ENCODE measurements at regions not wholly inside any gene's neighbourhood (a gene's known extent, or its start where the extent isn't known, plus 50 kb on each side); places are given as distances from the start of the nearest gene placed in this dataset.
A peak's percentile ranks its signal among the peaks of the same experiment; 100 is the strongest.

DNA sequence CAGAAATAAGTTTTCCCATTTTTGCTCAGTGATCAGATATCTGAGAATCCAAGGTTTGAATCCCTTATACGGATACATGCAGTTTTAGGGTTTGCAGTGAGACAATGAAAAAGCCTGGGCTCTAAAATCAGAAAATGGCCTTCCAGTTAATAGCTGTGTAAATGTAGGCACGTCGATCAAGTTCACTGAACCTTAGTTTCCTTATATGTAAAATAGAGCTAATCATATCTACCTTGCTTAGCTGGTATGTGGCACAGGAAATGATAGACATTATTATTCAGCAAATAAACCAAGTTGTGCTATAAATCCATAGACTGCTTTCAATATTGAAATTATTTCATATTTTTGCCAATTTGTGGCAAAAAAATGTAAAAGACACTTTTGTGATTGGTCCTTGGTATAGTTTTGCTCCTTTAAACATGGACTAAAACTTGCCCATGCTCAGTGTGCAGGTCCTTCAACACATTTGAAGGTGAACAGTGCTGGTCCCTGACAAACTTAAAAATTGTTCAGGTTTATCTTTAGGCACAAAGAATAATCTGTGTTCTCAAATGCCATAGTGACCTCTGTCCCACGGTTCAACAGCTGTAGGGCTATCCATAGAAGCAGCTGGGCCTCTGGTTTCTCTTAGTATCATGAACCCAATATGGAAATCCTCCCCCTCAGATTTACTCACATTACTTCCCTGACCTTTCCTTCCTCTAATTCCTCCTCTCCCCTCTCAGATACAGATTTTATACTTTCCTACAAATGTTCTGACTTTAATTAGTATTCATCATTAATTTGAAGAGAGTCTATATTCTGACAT, 51.0 kb downstream of the CCDC54 start:
- H3K9me3 Mint-ChIP-seq (ENCODE audit: low read depth), result no peaks in the 10 kb centered on the region
- intact Hi-C loops (cut with DNase I, micrococcal nuclease), result loop anchor here in 1 of 2 experiments (2.0 kb wide), 1 partner anchor 191 kb away; no protein-coding TSS in a partner anchor
- POLR2A ChIA-PET, result interaction anchor here (0.6 kb wide), 1 partner anchor 1270 kb away, joined by 5 read pairs; no protein-coding TSS in a partner anchor

DNA sequence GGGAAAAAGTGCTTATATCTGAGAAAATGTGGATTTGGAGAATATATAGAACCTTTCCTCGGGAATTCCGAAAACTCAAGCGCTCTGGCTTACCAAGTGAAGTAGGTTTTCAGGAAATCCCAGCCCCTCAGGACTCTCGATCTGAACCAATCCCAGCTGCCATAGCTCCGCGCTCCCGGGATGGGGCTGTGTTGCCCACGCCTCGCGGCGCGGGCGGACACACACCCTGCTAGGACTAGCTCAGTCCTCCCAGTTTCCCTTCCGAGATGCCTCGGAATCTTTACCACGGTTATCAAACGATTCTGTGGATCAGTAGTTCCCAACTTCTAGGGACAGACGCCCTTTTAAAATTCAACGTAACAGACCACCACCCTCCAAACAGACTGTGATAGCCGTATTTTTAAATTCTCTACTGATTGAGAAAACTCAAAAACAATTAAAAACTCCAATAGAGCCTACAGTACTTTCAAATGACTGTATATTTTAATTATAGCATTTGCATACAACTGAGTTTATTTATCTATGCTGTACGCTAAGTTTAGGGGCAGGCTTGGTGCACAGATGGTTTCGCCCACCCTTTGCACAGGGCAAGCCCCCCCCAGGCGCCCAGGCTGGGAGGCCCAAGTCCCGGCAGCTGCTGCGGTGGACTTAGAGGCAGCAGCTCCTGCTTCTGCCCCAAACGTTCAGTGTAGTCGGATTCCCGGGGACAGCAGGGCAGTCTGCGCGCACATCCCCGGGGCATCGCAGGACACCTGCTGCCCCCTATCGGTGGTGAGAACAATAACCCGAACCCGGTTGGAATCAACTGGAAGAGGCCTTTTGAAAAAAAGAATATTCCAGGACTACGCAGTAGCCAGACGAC, 52.3 kb downstream of the CCDC54 start:
- H3K4me3 Mint-ChIP-seq, result peak overlapping the region; percentile 68
- POLR2A ChIA-PET, result no interaction called here
- H3K4me1 Mint-ChIP-seq, result peaks cover 20% of the 10 kb centered on the region
- intact Hi-C loops (cut with DNase I, micrococcal nuclease), result loop anchor here (1.0 to 5.0 kb wide), 4 partner anchors 93 to 313 kb away; partner anchors contain the start of gene BBX (in 1 of the 2)
- no peaks in the 10 kb centered on the region for H3K9me3 Mint-ChIP-seq (ENCODE audit: low read depth)
- peaks cover 3% of the 10 kb centered on the region for H3K27me3 Mint-ChIP-seq
- DNase-seq (peak; percentile 77), ATAC-seq (peak; percentile 74)
- no peaks in the 10 kb centered on the region for H3K36me3 Mint-ChIP-seq (ENCODE audit: low read depth)
- H3K27ac Mint-ChIP-seq, result no peak overlapping the region
- CTCF ChIA-PET, result interaction anchor here (0.6 to 5.2 kb wide), 27 partner anchors 9 to 696 kb away, joined by 3 to 32 read pairs (median 3); no protein-coding TSS in a partner anchor

More for the DNA sequence above, 51.0 kb downstream of the CCDC54 start:
- H3K27me3 Mint-ChIP-seq, result peaks cover 3% of the 10 kb centered on the region
- H3K27ac Mint-ChIP-seq, result no peak overlapping the region
- DNase-seq (no peak), ATAC-seq (no peak)
- CTCF ChIA-PET, result interaction anchor here (0.7 to 5.2 kb wide), 13 partner anchors 8 to 191 kb away, joined by 3 to 32 read pairs (median 4); partner anchors contain the start of gene BBX
- H3K4me1 Mint-ChIP-seq, result peaks cover 20% of the 10 kb centered on the region
- H3K36me3 Mint-ChIP-seq (ENCODE audit: low read depth), result no peaks in the 10 kb centered on the region
- no peak overlapping the region for H3K4me3 Mint-ChIP-seq

DNA sequence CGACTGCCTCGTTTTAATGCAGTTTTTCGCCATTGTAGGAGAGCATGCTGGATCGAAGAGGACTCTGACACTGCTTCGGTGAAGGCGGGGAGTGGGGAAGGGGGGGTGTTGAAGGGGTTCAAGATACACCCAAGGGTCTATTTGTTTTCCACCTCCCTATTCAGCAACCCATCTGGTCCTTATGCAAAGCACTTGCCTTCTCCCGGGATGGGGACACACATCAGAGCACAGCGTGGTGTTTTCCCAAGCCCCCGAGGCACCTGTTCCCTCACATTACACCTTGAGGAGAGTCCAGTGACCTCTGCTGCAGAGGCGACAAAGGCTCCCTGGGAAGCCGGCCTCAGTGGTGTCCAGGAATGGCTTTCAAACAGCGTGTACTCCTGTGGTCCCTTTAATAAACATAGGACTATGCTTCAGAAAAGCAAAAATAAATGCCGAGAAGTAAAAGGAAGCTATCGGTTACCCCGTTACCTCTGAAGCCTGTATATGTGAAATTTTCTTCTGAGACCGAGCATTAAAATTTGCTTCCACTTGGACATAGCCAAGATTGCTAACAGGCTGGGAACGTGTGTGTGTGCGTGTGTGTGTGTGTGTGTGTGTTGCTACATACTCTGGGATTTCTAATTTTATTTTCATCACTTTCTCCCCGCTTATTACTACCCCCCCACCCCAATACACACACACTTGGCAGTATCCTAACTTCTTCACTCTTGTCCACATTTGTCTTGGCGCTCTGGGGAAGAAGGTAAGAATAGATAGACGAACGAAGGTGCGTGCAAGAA, 53.2 kb downstream of the CCDC54 start:
- ChIA-PET CTCF (interaction anchor here (0.6 to 5.2 kb wide), 21 partner anchors 10 to 726 kb away, joined by 3 to 32 read pairs (median 3); no protein-coding TSS in a partner anchor), POLR2A (no interaction called here)
- Mint-ChIP-seq H3K9me3 (ENCODE audit: low read depth) (no peaks in the 10 kb centered on the region), H3K36me3 (ENCODE audit: low read depth) (no peaks in the 10 kb centered on the region), H3K27ac (peak overlapping the region; percentile 51), H3K27me3 (peaks cover 3% of the 10 kb centered on the region), H3K4me3 (peak overlapping the region; percentile 68), H3K4me1 (peaks cover 20% of the 10 kb centered on the region)
- ATAC-seq (peak; percentile 8), DNase-seq (no peak)
- intact Hi-C loops (cut with DNase I, micrococcal nuclease), result loop anchor here (1.0 to 5.0 kb wide), 3 partner anchors 92 to 312 kb away; partner anchors contain the start of gene BBX (in 1 of the 2)

GRCh38 chr3:107430996-107431245, 53.7 kb downstream of the CCDC54 start:
- no peaks in the 10 kb centered on the region for H3K9me3 Mint-ChIP-seq (ENCODE audit: low read depth)
- DNase-seq, result peak; percentile 60

GRCh38 chr3:107431246-107432012, 54.2 kb downstream of the CCDC54 start:
- CTCF ChIA-PET, result interaction anchor here (0.8 to 5.2 kb wide), 7 partner anchors 11 to 725 kb away, joined by 3 to 32 read pairs (median 6); no protein-coding TSS in a partner anchor
- Mint-ChIP-seq H3K9me3 (ENCODE audit: low read depth) (no peaks in the 10 kb centered on the region), H3K27ac (peak overlapping the region; percentile 87), H3K4me3 (peak overlapping the region; percentile 77), H3K27me3 (peaks cover 3% of the 10 kb centered on the region), H3K36me3 (ENCODE audit: low read depth) (no peaks in the 10 kb centered on the region), H3K4me1 (peaks cover 20% of the 10 kb centered on the region)
- ATAC-seq (peak; percentile 67), DNase-seq (peak; percentile 68)
- intact Hi-C loops (cut with DNase I, micrococcal nuclease), result loop anchor here (1.0 to 5.0 kb wide), 4 partner anchors 91 to 311 kb away; partner anchors contain the start of gene BBX (in 2 of the 2)
- POLR2A ChIA-PET, result no interaction called here

More at GRCh38 chr3:107430996-107431245, 53.7 kb downstream of the CCDC54 start:
- Mint-ChIP-seq H3K27ac (peak overlapping the region; percentile 51), H3K4me1 (peaks cover 20% of the 10 kb centered on the region), H3K27me3 (peaks cover 3% of the 10 kb centered on the region), H3K36me3 (ENCODE audit: low read depth) (no peaks in the 10 kb centered on the region), H3K4me3 (peak overlapping the region; percentile 68)
- ATAC-seq, result peak; percentile 30
- CTCF ChIA-PET, result interaction anchor here (0.6 to 5.2 kb wide), 11 partner anchors 10 to 726 kb away, joined by 3 to 32 read pairs (median 3); no protein-coding TSS in a partner anchor
- POLR2A ChIA-PET, result no interaction called here
- intact Hi-C loops (cut with DNase I, micrococcal nuclease), result loop anchor here (1.0 to 5.0 kb wide), 5 partner anchors 91 to 311 kb away; partner anchors contain the start of gene BBX (in 2 of the 2)

DNA sequence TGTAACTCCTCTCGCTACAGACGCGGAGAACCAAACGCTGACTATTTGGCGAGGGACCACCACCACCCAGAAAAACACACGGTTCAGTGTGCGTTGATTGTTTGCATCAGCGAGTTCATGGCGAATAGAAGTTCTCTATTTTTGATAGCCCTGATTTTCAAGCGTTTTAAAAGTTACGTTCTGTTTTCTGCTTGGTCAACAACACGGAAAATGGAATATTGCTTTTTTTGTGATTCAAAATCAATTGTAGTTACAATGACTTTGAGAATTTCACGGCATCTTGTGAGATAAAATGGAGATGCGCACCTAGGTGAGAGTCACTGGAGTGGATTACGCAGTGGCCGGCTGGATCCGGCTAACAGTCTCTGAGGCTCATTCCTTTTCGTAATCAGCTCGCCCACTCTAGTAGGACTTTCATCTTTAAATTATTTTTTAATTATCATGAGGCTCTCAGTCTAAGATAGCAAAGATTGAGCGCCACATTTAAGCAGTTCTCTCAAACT, 54.8 kb downstream of the CCDC54 start:
- H3K27ac Mint-ChIP-seq, result peak overlapping the region; percentile 87
- DNase-seq, result peak; percentile 26
- CTCF ChIA-PET, result interaction anchor here (1.8 kb wide), 1 partner anchor 160 kb away, joined by 6 read pairs; no protein-coding TSS in a partner anchor
- H3K9me3 Mint-ChIP-seq (ENCODE audit: low read depth), result no peaks in the 10 kb centered on the region
- intact Hi-C loops (cut with DNase I, micrococcal nuclease), result loop anchor here in 1 of 2 experiments (5.0 kb wide), 1 partner anchor 310 kb away; no protein-coding TSS in a partner anchor
- H3K4me1 Mint-ChIP-seq, result peaks cover 20% of the 10 kb centered on the region
- ATAC-seq, result no peak
- peak overlapping the region; percentile 77 for H3K4me3 Mint-ChIP-seq
- peaks cover 3% of the 10 kb centered on the region for H3K27me3 Mint-ChIP-seq
- POLR2A ChIA-PET, result no interaction called here
- H3K36me3 Mint-ChIP-seq (ENCODE audit: low read depth), result no peaks in the 10 kb centered on the region

DNA sequence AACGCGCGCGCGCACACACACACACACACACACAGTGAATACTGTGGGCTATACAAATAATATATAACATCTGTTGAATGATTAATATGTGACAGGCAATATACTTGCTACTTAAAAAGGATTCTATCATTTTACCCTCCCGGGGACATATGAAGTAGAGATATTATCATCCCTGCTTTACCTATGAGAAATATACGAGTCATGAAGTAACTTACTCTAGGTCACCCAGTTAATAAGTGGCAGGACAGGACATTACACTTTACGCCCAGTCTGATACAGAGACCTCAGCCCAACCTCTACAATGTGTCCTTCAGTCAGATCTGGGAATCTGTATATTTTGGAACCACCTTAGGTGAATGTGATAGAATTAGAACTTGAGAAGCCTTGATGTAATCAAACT, 55.4 kb downstream of the CCDC54 start:
- intact Hi-C loops (cut with DNase I, micrococcal nuclease), result loop anchor here in 1 of 2 experiments (5.0 kb wide), 1 partner anchor 310 kb away; no protein-coding TSS in a partner anchor
- CTCF ChIA-PET, result no interaction called here
- H3K4me3 Mint-ChIP-seq, result peak overlapping the region; percentile 77

GRCh38 chr3:107436029-107436428, 58.8 kb downstream of the CCDC54 start:
- no peak for DNase-seq
- intact Hi-C loops (cut with DNase I, micrococcal nuclease), result no loop called here
- Mint-ChIP-seq H3K4me1 (peaks cover 6% of the 10 kb centered on the region), H3K36me3 (ENCODE audit: low read depth) (no peaks in the 10 kb centered on the region), H3K27me3 (peaks cover 2% of the 10 kb centered on the region), H3K9me3 (ENCODE audit: low read depth) (no peaks in the 10 kb centered on the region), H3K4me3 (no peak overlapping the region), H3K27ac (no peak overlapping the region)
- ATAC-seq, result no peak
- ChIA-PET POLR2A (no interaction called here), CTCF (interaction anchor here (2.5 kb wide), 1 partner anchor 15 kb away, joined by 8 read pairs; no protein-coding TSS in a partner anchor)

More for the DNA sequence above, 55.4 kb downstream of the CCDC54 start:
- H3K4me1 Mint-ChIP-seq, result peaks cover 20% of the 10 kb centered on the region
- H3K27ac Mint-ChIP-seq, result no peak overlapping the region
- DNase-seq (no peak), ATAC-seq (no peak)
- POLR2A ChIA-PET, result no interaction called here
- no peaks in the 10 kb centered on the region for H3K9me3 Mint-ChIP-seq (ENCODE audit: low read depth)
- peaks cover 3% of the 10 kb centered on the region for H3K27me3 Mint-ChIP-seq
- no peaks in the 10 kb centered on the region for H3K36me3 Mint-ChIP-seq (ENCODE audit: low read depth)

DNA sequence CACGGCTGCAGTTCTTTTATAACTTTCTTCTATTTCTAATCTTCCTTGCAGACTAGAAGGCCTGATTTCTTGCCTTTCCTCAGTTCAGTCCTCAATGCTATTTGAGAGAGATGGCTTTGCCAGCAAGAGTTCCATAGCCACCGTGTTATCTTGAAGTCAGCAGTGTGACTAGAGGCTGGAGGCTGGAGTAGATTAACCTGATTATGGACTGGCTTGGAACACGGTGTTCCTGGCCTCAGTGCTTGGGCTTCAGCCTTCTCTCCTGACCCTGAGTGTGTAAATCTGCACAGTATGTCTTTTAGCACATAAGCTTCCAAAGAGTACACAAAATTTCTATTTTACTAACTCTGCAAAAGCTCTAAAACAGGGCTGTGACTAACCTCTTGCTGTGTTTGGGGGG, 61.4 kb downstream of the CCDC54 start:
- no peak for DNase-seq
- intact Hi-C loops (cut with DNase I, micrococcal nuclease), result no loop called here
- ChIA-PET CTCF (interaction anchor here (0.9 kb wide), 1 partner anchor 17 kb away, joined by 4 read pairs; no protein-coding TSS in a partner anchor), POLR2A (no interaction called here)
- no peaks in the 10 kb centered on the region for H3K4me1 Mint-ChIP-seq
- no peaks in the 10 kb centered on the region for H3K9me3 Mint-ChIP-seq (ENCODE audit: low read depth)
- no peak overlapping the region for H3K27ac Mint-ChIP-seq
- ATAC-seq, result no peak
- no peaks in the 10 kb centered on the region for H3K36me3 Mint-ChIP-seq (ENCODE audit: low read depth)
- no peak overlapping the region for H3K4me3 Mint-ChIP-seq
- H3K27me3 Mint-ChIP-seq, result no peaks in the 10 kb centered on the region

GRCh38 chr3:107441617-107442016, 64.4 kb downstream of the CCDC54 start:
- Mint-ChIP-seq H3K4me1 (no peaks in the 10 kb centered on the region), H3K27me3 (no peaks in the 10 kb centered on the region), H3K27ac (no peak overlapping the region), H3K36me3 (ENCODE audit: low read depth) (no peaks in the 10 kb centered on the region), H3K9me3 (ENCODE audit: low read depth) (no peaks in the 10 kb centered on the region), H3K4me3 (no peak overlapping the region)
- intact Hi-C loops (cut with DNase I, micrococcal nuclease), result no loop called here
- ATAC-seq (no peak), DNase-seq (no peak)
- ChIA-PET CTCF (interaction anchor here (0.5 kb wide), 1 partner anchor 14 kb away, joined by 3 read pairs; no protein-coding TSS in a partner anchor), POLR2A (no interaction called here)
